Activated T-helper 1 cell treated with anti-CD3 and anti-CD28 coated beads, Interleukin-12 subunit alpha, Interleukin-12 subunit beta, Interleukin-2, Interleukin-4 antibody, amounts not matched to agents 30 ng/mL and 10 ng/mL and 1 ng/mL, durations not matched to agents 14 hours and 24 hours and 36 hours (primary cell): ENCODE measurements at regions not wholly inside any gene's neighbourhood (a gene's known extent, or its start where the extent isn't known, plus 50 kb on each side); places are given as distances from the start of the nearest gene placed in this dataset.
"Not testable (repeated sequence)": the region's sequence is repeated elsewhere in the genome, so short reads cannot be mapped to it uniquely, and the experiment has no call there.

Source experiments
- DNase-seq: peaks from one replicate; pipeline ENCODE4 v3.0.0; 2021; ENCODE audit warnings: low spot score
- H3K27ac Mint-ChIP-seq: one replicate; pipeline ENCODE4 v1.8.0; 2021; ENCODE audit warnings: mild to moderate bottlenecking, mixed read lengths
- H3K27me3 Mint-ChIP-seq: one replicate; pipeline ENCODE4 v1.8.0; 2022; ENCODE audit warnings: mild to moderate bottlenecking, moderate library complexity, mixed read lengths; ENCODE audit not compliant: insufficient read depth
- H3K36me3 Mint-ChIP-seq: one replicate; pipeline ENCODE4 v1.8.0; 2021; ENCODE audit warnings: low read depth, mixed read lengths
- H3K4me1 Mint-ChIP-seq: one replicate; pipeline ENCODE4 v1.8.0; 2021; ENCODE audit warnings: low read depth, mixed read lengths
- H3K4me3 Mint-ChIP-seq: one replicate; pipeline ENCODE4 v1.8.0; 2021; ENCODE audit warnings: mild to moderate bottlenecking, moderate library complexity, mixed read lengths
- H3K9me3 Mint-ChIP-seq: one replicate; pipeline ENCODE4 v1.8.0; 2021; ENCODE audit warnings: mixed read lengths
- intact Hi-C: fragments of 100-400 bp; cut with micrococcal nuclease; formaldehyde crosslinking; loops from one replicate; pipeline ENCODE4 v1.15.1; 2024

- Mint-ChIP-seq H3K4me3 (no peak overlapping the region), H3K9me3 (no peaks in the 10 kb centered on the region), H3K27me3 (no peaks in the 10 kb centered on the region), H3K4me1 (no peaks in the 10 kb centered on the region), H3K36me3 (no peaks in the 10 kb centered on the region), H3K27ac (no peak overlapping the region)
- intact Hi-C loops: no loop called here
- DNase-seq: no peak
Observed at GRCh38 chr4:64721106-64721505, 311.9 kb upstream of the TECRL start.

DNA sequence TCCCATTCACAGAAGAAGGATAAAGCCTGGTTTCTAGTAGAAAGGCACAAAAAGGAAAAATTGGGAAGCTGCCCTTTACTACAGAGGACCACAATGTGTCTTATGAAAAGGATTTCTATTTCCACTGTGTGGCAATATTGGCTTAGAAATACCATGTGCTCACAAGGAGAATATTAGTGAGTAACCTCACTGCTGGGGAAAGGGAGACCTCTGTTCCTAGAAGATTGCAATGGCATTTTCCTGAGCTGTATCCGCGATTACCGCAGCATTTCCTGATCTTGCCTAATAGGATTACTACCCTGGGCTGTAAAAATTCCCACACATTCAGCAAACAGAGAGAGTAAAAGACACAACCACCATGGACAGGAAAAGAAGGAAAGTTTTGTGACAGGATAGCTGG lies 308.8 kb upstream of the TECRL start:
- no peak for DNase-seq
- Mint-ChIP-seq H3K4me3 (no peak overlapping the region), H3K27ac (no peak overlapping the region), H3K9me3 (no peaks in the 10 kb centered on the region), H3K4me1 (no peaks in the 10 kb centered on the region), H3K27me3 (no peaks in the 10 kb centered on the region), H3K36me3 (no peaks in the 10 kb centered on the region)
- intact Hi-C loops: no loop called here

- Mint-ChIP-seq H3K36me3 (no peaks in the 10 kb centered on the region), H3K4me1 (no peaks in the 10 kb centered on the region), H3K9me3 (no peaks in the 10 kb centered on the region), H3K27me3 (no peaks in the 10 kb centered on the region), H3K27ac (no peak overlapping the region), H3K4me3 (no peak overlapping the region)
- no peak for DNase-seq
- intact Hi-C loops: no loop called here
Observed at GRCh38 chr4:64715741-64716140, 306.5 kb upstream of the TECRL start.

GRCh38 chr4:64713256-64713840 lies 304.1 kb upstream of the TECRL start:
- no peaks in the 10 kb centered on the region for H3K9me3 Mint-ChIP-seq
- H3K4me3 Mint-ChIP-seq: no peak overlapping the region
- H3K27me3 Mint-ChIP-seq: no peaks in the 10 kb centered on the region
- H3K4me1 Mint-ChIP-seq: no peaks in the 10 kb centered on the region
- intact Hi-C loops: no loop called here
- DNase-seq: no peak
- H3K27ac Mint-ChIP-seq: no peak overlapping the region
- no peaks in the 10 kb centered on the region for H3K36me3 Mint-ChIP-seq

GRCh38 chr4:64712590-64712989 lies 303.3 kb upstream of the TECRL start:
- H3K27ac Mint-ChIP-seq: no peak overlapping the region
- no peaks in the 10 kb centered on the region for H3K9me3 Mint-ChIP-seq
- DNase-seq: no peak
- no peaks in the 10 kb centered on the region for H3K4me1 Mint-ChIP-seq
- intact Hi-C loops: no loop called here
- no peaks in the 10 kb centered on the region for H3K36me3 Mint-ChIP-seq
- no peak overlapping the region for H3K4me3 Mint-ChIP-seq
- H3K27me3 Mint-ChIP-seq: no peaks in the 10 kb centered on the region

GRCh38 chr4:64705989-64706388 lies 296.7 kb upstream of the TECRL start:
- no peaks in the 10 kb centered on the region for H3K36me3 Mint-ChIP-seq
- no peaks in the 10 kb centered on the region for H3K4me1 Mint-ChIP-seq
- no peak overlapping the region for H3K27ac Mint-ChIP-seq
- intact Hi-C loops: no loop called here
- no peaks in the 10 kb centered on the region for H3K9me3 Mint-ChIP-seq
- H3K4me3 Mint-ChIP-seq: no peak overlapping the region
- DNase-seq: no peak
- H3K27me3 Mint-ChIP-seq: no peaks in the 10 kb centered on the region

- no peaks in the 10 kb centered on the region for H3K27me3 Mint-ChIP-seq
- intact Hi-C loops: no loop called here
- H3K4me1 Mint-ChIP-seq: no peaks in the 10 kb centered on the region
- no peaks in the 10 kb centered on the region for H3K9me3 Mint-ChIP-seq
- no peaks in the 10 kb centered on the region for H3K36me3 Mint-ChIP-seq
- DNase-seq: no peak
- H3K27ac Mint-ChIP-seq: no peak overlapping the region
- no peak overlapping the region for H3K4me3 Mint-ChIP-seq
Observed at GRCh38 chr4:64698171-64698570, 288.9 kb upstream of the TECRL start.

GRCh38 chr4:64682946-64683345 lies 273.7 kb upstream of the TECRL start:
- Mint-ChIP-seq H3K4me3 (no peak overlapping the region), H3K27me3 (no peaks in the 10 kb centered on the region), H3K9me3 (peaks cover 5% of the 10 kb centered on the region), H3K27ac (no peak overlapping the region), H3K36me3 (no peaks in the 10 kb centered on the region), H3K4me1 (no peaks in the 10 kb centered on the region)
- DNase-seq: no peak
- intact Hi-C loops: no loop called here

DNA sequence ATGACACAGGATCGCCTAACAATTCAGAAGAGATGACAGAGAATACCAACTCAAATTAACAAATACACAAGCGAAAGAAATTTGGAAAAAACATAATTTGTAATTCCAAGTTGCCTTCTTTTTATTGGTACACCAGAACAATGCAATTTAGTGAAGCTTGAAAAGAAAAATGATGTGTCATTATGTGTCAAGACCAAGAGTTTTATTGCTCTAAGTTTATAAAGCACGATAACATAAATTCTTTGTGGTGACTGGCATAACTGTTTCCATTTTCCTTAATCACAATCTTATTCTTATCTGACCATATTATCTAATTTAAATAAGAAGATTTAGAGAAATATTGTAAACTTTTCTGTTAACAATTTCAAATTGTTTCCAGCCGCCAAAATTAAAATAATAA lies 273.2 kb upstream of the TECRL start:
- DNase-seq: no peak
- H3K9me3 Mint-ChIP-seq: peaks cover 4% of the 10 kb centered on the region
- H3K4me1 Mint-ChIP-seq: no peaks in the 10 kb centered on the region
- no peak overlapping the region for H3K4me3 Mint-ChIP-seq
- H3K27ac Mint-ChIP-seq: no peak overlapping the region
- no peaks in the 10 kb centered on the region for H3K36me3 Mint-ChIP-seq
- intact Hi-C loops: no loop called here
- H3K27me3 Mint-ChIP-seq: no peaks in the 10 kb centered on the region

DNA sequence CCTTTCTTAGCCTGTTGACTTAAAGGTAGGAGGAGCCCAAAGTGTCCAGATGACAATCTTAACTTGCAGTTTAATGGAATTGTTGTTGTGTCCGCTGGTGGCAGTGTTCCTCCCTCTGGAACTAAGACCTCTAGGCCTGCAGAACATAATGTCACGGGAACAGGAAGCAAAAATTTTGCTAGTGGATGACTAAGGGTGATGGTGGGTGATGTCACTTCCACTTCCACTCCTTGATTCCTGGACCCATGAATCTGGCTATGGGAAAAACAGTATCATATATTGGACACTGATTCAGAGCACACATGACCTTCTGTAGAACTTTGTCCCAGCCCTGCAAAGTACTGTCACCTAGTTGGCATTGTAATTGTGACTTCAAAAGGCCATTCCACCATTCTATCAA lies 263.9 kb upstream of the TECRL start:
- H3K36me3 Mint-ChIP-seq, DNase-seq, H3K4me1 Mint-ChIP-seq, H3K27me3 Mint-ChIP-seq, H3K4me3 Mint-ChIP-seq, H3K27ac Mint-ChIP-seq, intact Hi-C loops: not testable (repeated sequence)
- peaks cover 33% of the 10 kb centered on the region for H3K9me3 Mint-ChIP-seq

DNA sequence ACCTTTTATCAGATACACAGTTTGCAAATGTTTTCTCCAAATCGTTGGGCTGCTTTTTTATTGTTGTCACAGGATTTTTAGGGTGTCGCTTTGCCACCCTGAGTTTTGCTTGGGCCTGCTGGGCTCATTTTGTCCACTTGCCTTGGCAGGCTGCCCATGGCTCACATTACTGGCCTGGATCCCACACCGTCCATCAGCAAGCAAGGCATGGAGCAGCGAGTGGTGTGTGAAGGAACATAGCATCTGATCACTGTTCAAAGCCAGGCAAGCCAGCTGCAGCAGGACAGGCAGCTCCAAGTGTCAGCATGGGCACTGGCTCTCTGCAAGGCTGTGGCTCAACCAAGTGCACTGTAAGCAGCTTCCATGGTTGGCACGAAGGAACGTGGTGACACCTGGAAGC lies 261.4 kb upstream of the TECRL start:
- Mint-ChIP-seq H3K36me3 (no peaks in the 10 kb centered on the region), H3K9me3 (peaks cover 19% of the 10 kb centered on the region), H3K4me3 (no peak overlapping the region), H3K27me3 (no peaks in the 10 kb centered on the region), H3K4me1 (no peaks in the 10 kb centered on the region), H3K27ac (no peak overlapping the region)
- DNase-seq: no peak
- intact Hi-C loops: no loop called here

DNA sequence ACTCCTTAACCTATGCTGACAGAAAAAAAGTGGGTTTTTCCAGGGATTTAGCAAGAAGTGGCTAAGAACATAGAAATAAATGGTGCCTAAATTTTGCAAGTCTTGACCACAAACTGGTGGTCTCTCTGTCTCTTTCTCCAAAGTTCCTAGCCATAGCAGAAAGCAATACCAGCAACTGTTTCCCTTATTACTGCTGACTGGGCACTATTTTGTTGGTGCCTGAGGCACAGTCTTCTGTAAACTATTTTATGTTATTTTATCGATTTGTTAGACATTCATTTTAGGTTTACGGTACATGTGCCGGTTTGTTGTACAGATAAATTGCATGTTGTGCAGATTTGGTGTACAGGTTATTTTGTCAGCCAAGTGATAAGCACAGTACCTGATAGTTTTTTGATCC lies 234.6 kb upstream of the TECRL start:
- peaks cover 3% of the 10 kb centered on the region for H3K9me3 Mint-ChIP-seq
- no peak overlapping the region for H3K4me3 Mint-ChIP-seq
- intact Hi-C loops: no loop called here
- no peak for DNase-seq
- H3K27ac Mint-ChIP-seq: no peak overlapping the region
- no peaks in the 10 kb centered on the region for H3K4me1 Mint-ChIP-seq
- H3K36me3 Mint-ChIP-seq: no peaks in the 10 kb centered on the region
- H3K27me3 Mint-ChIP-seq: no peaks in the 10 kb centered on the region

- H3K9me3 Mint-ChIP-seq: peaks cover 3% of the 10 kb centered on the region
- no peaks in the 10 kb centered on the region for H3K27me3 Mint-ChIP-seq
- H3K27ac Mint-ChIP-seq: no peak overlapping the region
- DNase-seq: no peak
- no peaks in the 10 kb centered on the region for H3K36me3 Mint-ChIP-seq
- intact Hi-C loops: no loop called here
- no peaks in the 10 kb centered on the region for H3K4me1 Mint-ChIP-seq
- no peak overlapping the region for H3K4me3 Mint-ChIP-seq
Observed at GRCh38 chr4:64642936-64643335, 233.7 kb upstream of the TECRL start.

DNA sequence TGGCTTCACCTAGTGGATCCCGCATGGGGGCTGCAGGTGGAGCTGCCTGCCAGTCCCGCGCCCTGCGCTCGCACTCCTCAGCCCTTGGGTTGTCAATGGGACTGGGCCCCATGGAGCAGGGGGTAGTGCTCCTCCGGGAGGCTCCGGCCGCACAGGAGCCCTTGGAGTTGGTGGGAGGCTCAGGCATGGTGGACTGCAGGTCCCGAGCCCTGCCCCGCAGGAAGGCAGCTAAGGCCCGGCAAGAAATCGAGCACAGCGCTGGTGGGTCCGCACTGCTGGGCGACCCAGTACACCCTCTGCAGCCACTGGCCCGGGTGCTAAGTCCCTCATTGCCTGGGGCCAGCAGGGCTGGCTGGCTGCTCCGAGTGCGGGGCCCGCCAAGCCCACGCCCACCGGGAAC lies 231.2 kb upstream of the TECRL start:
- H3K4me1 Mint-ChIP-seq, H3K27me3 Mint-ChIP-seq, DNase-seq, H3K36me3 Mint-ChIP-seq, H3K27ac Mint-ChIP-seq, intact Hi-C loops, H3K4me3 Mint-ChIP-seq, H3K9me3 Mint-ChIP-seq: not testable (repeated sequence)
